GM12872 (cell line): ENCODE measurements at regions not wholly inside any gene's neighbourhood (a gene's known extent, or its start where the extent isn't known, plus 50 kb on each side); places are given as distances from the start of the nearest gene placed in this dataset.

Experiments
- TF ChIP-seq, protein P1 (sequence below): IDR thresholded peaks from 3 replicates; pipeline ENCODE4 v1.5.1; 2011; ENCODE audit warnings: low read depth, mild to moderate bottlenecking, low read length, moderate library complexity; ENCODE audit not compliant: insufficient read depth

DNA sequence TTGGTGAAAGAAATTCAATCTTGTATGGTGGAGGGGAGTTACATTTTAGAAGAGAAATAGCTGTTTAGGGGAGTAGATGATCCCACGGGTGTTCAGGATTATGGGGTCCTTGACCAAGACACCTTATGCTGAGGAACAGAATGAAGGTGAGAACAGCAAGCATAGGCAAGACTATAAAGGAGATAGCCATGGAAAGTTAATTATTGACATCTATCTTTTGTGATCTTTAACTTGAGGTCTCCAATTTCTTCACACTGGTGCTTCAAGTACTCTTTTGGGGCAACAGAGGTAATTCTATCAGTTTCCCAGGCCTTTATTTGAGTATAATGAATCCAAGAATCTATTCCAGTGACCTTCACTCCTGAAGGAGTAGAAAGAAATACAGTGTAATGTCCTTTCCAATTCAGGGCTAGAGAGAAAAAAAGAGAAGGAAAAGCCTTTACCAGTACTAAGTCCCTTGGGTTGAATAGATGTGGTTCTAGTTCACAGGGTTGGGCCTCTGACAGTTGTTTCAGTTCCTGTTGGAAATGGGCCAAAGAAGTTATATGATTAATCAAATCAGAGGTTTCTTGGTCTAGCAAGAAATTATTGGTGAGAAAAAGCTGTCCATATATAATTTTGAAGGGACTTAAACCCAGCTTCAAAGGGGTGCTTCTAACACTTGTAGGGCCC lies 2104.1 kb upstream of the ACO1 start:
- TF ChIP-seq, protein P1, sequence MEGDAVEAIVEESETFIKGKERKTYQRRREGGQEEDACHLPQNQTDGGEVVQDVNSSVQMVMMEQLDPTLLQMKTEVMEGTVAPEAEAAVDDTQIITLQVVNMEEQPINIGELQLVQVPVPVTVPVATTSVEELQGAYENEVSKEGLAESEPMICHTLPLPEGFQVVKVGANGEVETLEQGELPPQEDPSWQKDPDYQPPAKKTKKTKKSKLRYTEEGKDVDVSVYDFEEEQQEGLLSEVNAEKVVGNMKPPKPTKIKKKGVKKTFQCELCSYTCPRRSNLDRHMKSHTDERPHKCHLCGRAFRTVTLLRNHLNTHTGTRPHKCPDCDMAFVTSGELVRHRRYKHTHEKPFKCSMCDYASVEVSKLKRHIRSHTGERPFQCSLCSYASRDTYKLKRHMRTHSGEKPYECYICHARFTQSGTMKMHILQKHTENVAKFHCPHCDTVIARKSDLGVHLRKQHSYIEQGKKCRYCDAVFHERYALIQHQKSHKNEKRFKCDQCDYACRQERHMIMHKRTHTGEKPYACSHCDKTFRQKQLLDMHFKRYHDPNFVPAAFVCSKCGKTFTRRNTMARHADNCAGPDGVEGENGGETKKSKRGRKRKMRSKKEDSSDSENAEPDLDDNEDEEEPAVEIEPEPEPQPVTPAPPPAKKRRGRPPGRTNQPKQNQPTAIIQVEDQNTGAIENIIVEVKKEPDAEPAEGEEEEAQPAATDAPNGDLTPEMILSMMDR, result no peak

DNA sequence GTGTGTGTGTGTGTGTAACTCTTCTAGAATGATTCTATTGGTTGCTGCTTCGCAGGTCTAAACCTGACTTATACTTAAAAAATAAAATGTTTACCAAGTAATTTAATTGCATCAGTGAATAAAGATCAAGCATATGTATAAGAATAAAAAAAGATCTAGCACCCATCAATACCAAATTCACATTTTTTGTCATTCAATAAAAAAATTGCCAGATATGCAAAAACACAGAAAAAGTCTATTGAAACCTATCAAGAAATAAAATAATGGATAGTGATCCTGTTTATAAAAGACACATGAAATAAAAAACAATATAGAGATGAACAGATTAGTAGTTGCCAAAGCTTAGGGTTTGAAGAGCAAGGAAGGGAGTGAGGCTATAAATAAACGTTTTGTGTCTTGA lies 2095.0 kb upstream of the ACO1 start:
- TF ChIP-seq, protein P1, result no peak

DNA sequence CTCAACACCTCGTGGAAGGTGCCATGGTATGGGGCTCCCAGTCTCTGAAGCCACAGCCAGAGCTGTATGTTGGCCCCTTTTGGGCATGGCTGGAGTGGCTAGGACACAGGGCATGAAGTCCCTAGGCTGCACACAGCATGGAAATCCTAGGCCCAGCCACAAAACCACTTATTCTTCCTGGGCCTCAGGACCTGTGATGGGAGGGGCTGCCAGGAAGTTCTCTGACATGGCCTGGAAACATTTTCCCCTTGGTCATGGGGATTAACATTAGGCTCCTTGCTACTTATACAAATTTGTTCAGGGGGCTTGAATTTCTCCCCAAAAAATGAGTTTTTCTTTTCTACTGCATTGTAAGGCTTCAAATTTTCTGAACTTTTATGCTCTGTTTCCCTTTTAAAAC lies 2091.2 kb upstream of the ACO1 start:
- TF ChIP-seq, protein P1, result no peak

DNA sequence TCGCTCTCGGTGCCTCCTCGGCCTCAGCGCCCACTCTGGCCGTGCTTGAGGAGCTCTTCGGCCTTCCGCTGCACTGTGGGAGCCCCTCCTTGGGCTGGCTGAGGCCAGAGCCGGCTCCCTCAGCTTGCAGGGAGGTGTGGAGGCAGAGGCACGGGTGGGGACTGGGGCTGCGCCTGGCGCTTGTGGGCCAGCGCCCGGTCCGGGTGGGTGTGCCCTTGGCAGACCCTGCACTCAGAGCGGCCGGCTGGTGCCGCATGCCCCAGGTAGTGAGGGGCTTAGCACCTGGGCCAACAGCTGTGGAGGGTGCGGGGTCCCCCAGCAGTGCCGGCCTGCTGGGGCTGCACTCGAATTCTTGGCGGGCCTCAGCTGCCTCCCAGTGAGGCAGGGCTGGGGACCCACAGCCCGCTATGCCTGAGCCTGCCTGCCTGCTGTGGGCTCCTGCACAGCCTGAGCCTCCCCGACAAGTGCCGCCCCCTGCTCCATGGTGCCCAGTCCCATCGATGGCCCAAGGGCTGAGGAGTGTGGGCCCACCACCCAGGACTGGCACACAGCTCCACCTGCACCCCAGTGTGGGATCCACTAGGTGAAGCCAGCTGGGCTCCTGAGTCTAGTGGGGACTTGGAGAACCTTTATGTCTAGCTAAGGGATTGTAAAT lies 2085.2 kb upstream of the ACO1 start:
- TF ChIP-seq, protein P1, result no peak

DNA sequence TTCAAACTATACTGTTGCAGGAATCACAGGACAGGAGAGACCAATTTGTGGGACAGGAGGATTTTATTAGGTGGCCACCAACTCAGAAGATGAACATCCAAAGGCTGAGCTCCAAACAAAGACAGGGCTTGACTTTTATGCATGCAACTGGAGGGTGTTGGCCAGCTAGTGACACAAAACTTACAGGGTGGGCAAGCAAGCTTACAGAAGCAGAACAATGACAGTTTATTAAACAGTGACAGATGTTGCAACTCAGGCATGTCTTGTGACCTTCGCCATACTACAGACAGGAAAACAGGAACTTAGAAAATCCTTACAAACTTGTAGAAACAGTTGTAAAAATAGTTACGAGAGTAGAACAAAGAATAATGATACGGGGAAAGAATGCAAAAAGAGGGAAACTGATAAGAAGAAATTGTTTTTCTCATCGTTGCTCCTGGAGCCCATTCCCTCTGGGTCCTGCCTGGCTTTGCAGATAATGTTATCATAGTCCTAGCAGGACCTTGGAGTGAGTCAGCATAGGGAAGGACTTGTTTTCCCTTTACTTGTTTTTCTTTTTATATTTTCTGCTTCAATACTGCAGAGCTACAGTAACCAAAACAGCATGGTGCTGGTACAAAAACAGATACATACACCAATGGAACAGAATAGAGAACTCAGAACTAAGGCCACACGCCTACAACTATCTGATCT lies 2083.0 kb upstream of the ACO1 start:
- TF ChIP-seq, protein P1, result no peak

DNA sequence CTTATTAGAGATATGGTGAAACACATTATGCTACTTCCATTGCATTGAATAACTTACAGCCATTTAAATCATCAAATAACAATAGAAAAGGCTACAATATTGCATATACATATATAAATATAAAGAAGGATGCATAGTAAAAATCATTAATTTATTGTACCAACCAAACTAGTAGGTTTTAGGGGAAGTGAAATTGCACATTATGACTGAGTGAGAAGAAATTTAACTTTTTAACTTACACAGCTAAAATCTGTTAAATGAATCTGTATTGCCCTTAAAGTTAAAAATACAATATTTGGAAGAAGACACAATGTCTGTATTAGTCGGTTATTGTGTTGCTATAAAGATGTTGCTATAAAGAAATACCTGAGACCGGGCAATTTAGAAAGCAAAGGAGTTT lies 2073.7 kb upstream of the ACO1 start:
- TF ChIP-seq, protein P1, result no peak

DNA sequence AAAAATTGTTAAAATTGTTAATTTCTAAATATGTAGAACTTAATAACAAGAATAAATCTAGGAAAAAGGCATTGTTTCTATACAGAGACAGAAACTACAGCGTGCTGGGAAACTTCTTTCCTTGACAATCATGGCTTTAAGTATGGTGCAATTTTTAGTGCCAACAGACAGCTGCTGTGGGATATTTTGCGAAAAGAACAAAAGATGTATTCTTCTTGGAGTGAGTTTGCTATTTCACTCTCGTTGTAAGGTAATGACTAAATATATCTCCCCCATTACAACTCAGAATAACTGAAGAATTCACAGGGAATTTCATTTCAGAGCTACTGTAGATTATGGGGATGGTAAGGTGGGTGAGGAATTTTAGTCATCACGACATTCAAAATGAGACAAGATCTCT lies 2055.0 kb upstream of the ACO1 start:
- TF ChIP-seq, protein P1, result no peak
